NCI-H2171 (cell line): ENCODE measurements at regions not wholly inside any gene's neighbourhood (a gene's known extent, or its start where the extent isn't known, plus 50 kb on each side); places are given as distances from the start of the nearest gene placed in this dataset.
"Not testable (repeated sequence)": the region's sequence is repeated elsewhere in the genome, so short reads cannot be mapped to it uniquely, and the experiment has no call there.

Experiments used
- DNase-seq: peaks from one replicate; lab custom pipeline; 2025; lab: John Stamatoyannopoulos, UW

DNA sequence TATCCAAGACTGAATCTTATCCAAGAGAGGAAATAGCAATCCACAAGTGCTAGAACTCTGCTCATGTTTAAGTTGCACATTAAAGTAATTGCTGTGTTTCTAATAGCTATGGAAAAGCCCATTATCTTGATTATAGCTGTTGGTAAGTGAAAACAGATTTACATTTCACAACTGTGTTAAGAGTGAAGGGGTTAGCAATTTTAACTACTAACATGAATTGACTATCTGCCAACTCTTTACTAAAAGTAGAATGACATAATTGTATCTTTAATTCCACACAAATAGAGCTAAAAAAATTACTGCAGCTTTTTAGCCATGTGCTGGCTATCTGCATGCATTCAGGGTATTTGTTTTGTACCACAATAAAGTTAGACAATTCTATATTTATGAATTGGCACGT, 277.9 kb upstream of the IRAK1BP1 start:
- DNase-seq = no peak

GRCh38 chr6:78593898-78594667, 273.3 kb upstream of the IRAK1BP1 start:
- no peak for DNase-seq

GRCh38 chr6:78594668-78595066, 272.7 kb upstream of the IRAK1BP1 start:
- no peak for DNase-seq

DNA sequence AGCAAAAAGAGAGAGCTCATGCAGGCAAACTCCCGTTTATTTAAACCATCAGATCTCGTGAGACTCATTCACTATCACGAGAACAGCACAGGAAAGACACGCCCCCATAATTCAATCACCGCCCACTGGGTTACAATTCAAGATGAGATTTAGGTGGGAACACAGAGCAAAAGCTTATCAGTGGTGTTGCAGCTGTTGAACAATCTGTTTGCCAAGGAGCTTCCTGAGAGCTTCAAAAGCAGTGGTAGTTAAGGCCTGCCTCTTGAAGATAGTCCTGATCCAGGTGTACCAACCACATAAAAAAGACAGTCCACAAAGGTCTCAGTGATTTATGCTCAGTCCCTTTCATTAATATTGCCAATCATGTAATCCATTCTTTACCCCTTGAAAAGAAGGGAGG, 269.4 kb upstream of the IRAK1BP1 start:
- DNase-seq = no peak

GRCh38 chr6:78598966-78599365, 268.4 kb upstream of the IRAK1BP1 start:
- no peak for DNase-seq

GRCh38 chr6:78599526-78599925, 267.8 kb upstream of the IRAK1BP1 start:
- no peak for DNase-seq

DNA sequence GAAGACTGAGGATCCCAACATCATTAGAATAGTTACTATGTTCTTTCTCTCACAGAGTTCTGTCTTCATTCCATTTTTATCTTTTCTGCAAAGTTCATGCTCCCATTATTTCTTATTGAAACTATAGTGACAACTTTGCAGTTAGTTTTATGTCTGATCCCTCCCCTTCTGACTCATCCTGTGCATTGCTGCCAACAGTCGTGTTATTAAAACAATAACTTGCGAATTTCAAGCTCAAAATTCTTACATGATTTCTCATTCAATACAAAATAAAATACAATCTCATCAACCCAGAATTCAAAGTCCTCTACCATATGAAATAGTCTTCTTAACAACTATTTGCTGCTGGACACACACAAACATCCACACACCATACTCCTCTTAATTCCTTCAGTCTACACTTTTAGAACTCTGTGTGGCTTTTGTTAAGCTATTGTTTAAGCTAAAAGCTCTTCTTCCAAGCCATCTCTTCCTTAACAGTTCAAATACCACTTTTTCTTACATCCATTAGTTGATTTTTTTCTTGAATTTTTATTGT, 261.4 kb upstream of the IRAK1BP1 start:
- DNase-seq = no peak

- DNase-seq = no peak
These were observed 260.2 kb upstream of the IRAK1BP1 start for GRCh38 chr6:78607189-78607588.

DNA sequence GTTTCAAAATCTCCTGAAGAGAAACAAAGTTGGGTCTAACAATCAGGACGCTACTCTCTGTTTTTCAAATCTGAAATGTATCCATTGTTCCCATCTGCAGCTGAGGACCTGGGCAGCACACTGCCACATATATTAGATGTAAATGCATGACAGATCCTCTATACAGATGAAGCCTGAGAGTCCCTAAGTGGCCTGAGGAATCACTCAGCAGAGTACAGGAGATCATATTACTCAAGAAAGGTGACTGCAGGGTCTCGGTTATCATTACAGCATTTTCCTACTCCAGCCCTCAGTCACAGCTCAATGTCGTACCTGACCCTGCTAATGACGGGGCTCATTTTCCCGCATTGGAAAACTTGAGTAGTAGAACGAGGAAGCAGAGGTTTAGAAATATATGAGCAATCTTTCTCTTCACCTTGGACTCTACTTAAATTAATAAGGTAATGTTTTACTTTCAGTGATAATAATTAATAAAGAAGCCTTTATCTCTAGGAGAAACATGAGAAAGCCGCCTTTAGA, 256.2 kb upstream of the IRAK1BP1 start:
- peak; percentile 2 for DNase-seq

DNA sequence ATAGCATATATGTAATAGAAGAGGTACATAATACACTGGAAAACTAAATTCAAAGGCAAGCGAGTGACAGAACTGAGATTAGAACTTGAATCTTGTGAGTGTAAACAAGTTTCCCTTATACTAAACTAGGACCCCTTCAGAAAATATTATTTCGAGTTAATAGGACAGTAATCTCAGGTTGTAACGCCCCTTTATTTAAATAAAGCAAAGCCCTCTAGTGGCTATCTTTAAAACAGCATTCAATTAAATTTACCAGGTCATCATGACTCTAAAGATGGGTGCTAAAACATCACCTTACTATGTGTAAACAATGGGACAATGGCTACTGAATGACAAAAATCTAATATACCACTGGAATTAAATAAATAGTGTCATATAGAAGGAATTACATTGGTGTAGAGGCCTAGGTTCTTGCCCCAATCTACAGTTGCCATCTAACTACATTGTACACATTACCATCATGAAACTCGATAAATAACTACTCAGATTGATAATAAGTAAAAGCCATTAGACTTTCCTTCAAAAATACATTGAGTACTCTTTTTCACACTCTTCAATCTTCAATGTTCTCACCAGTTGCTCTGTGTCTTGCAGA, 255.4 kb upstream of the IRAK1BP1 start:
- DNase-seq = peak; percentile 3

DNA sequence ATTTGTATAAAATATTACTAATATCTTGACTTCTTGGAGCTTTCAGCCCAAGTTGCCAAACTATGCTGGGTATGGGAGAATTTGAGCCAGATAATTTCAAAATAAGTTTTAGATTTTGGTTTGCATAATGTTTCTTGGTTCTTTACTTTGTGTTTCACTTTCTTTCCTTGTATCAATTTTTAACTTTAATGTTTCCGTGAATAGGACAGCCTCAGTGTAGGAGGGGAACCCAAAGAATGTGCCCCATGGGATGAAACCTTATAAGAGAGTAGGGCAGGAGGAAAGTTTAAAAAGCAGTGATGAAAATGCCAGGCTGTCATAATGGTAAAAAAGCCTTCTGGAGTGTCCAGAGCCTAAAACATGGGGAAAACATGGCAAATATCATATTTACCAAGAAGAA, 252.4 kb upstream of the IRAK1BP1 start:
- no peak for DNase-seq

GRCh38 chr6:78615430-78615904, 251.9 kb upstream of the IRAK1BP1 start:
- DNase-seq = no peak

- no peak for DNase-seq
These were observed 248.4 kb upstream of the IRAK1BP1 start for GRCh38 chr6:78618970-78619369.

DNA sequence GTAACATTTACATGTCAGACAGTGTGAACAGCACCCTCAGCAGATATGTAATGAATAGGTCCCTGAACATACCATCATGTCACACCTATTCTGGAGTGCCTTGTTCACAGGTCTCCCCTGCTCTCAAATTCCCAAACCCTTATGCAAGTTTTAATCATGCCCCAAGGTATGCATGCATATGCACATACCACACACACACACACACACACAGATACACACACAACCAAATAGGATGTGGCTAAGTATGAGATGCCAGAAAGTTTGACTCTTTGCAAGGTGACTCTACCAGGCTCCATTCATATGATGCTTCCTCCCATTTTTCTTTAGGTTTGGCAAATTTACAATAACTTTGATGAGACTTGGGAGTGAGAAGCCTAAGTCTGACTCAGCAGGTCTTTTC, 243.8 kb upstream of the IRAK1BP1 start:
- DNase-seq = no peak

DNA sequence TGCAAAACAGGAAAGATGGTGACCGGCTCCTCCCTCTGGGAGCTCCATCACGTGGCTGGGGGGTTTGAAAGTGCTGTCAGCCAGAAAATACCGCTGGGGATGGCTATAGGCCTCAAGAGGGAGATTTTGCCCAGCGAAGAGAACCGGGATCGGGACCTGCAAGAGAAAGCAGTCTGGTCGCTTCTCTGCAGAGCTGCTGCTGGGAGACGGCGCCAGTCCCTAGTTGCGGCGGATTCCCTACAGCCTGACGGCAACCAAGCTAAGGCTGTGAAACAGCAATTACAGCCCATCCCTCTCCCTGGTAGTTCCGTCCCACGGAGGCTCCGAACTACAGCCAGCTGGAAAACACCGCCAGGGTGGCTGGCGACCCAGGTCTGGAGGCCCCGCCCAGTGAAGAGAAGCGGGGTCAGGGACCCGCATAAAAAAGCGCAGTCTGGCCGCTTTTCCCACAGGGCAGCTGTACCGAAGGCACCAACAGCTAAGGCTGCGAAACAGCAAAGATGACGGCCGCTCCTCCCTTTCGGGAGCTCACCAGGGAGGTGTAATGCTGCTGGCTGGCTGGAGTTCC, 238.1 kb upstream of the IRAK1BP1 start:
- no peak for DNase-seq

GRCh38 chr6:78629836-78630235, 237.5 kb upstream of the IRAK1BP1 start:
- no peak for DNase-seq

- DNase-seq = no peak
These were observed 235.4 kb upstream of the IRAK1BP1 start for GRCh38 chr6:78631976-78632375.

GRCh38 chr6:78639111-78640110, 227.9 kb upstream of the IRAK1BP1 start:
- no peak for DNase-seq

GRCh38 chr6:78643976-78644375, 223.4 kb upstream of the IRAK1BP1 start:
- not testable (repeated sequence) for DNase-seq

- not testable (repeated sequence) for DNase-seq
These were observed 220.6 kb upstream of the IRAK1BP1 start for GRCh38 chr6:78646542-78647415.

GRCh38 chr6:78665819-78666218, 201.5 kb upstream of the IRAK1BP1 start:
- DNase-seq = not testable (repeated sequence)
